OCI-LY7 (cell line): ENCODE measurements at regions not wholly inside any gene's neighbourhood (a gene's known extent, or its start where the extent isn't known, plus 50 kb on each side); places are given as distances from the start of the nearest gene placed in this dataset.

Source experiments
- EZH2phosphoT487 ChIP-seq: fragments of 200-600 bp; sonication (generic); IDR thresholded peaks from 2 replicates; pipeline ENCODE4 v1.6.1; 2018; ENCODE audit warnings: low read depth, borderline replicate concordance, mild to moderate bottlenecking, mixed run types, antibody characterized with exemption, low read length, moderate library complexity, mixed read lengths
- TF ChIP-seq, protein P1 (sequence below): fragments of 200-600 bp; sonication (generic); conservative IDR thresholded peaks from 2 replicates; pipeline ENCODE4 v1.5.1; 2014; ENCODE audit warnings: mild to moderate bottlenecking, antibody characterized with exemption, low read length, moderate library complexity, mixed read lengths

DNA sequence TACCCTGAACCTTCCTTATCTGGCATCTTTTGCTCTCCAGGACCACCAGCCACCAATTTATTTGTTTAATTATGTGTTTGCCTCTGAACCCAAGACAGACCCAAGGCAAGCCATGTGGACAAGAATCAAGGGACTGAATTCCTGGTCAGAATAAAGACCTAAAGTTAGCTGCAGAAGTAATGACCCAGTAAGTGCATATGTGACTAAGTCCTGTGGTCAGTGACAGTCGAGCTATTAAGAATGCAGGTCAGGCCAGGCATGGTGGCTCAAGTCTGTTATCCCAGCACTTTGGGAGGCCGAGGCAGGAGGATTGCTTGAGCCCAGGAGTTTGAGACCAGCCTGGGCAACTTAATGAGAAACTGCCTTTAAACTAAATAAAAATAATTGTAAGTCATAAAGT is 139.4 kb downstream of the CCDC71L start:
- TF ChIP-seq, protein P1, sequence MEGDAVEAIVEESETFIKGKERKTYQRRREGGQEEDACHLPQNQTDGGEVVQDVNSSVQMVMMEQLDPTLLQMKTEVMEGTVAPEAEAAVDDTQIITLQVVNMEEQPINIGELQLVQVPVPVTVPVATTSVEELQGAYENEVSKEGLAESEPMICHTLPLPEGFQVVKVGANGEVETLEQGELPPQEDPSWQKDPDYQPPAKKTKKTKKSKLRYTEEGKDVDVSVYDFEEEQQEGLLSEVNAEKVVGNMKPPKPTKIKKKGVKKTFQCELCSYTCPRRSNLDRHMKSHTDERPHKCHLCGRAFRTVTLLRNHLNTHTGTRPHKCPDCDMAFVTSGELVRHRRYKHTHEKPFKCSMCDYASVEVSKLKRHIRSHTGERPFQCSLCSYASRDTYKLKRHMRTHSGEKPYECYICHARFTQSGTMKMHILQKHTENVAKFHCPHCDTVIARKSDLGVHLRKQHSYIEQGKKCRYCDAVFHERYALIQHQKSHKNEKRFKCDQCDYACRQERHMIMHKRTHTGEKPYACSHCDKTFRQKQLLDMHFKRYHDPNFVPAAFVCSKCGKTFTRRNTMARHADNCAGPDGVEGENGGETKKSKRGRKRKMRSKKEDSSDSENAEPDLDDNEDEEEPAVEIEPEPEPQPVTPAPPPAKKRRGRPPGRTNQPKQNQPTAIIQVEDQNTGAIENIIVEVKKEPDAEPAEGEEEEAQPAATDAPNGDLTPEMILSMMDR, result no peak
- no peak for TF ChIP-seq EZH2phosphoT487
